Large intestine (tissue), 3 donors: ENCODE measurements at regions not wholly inside any gene's neighbourhood (a gene's known extent, or its start where the extent isn't known, plus 50 kb on each side); places are given as distances from the start of the nearest gene placed in this dataset.
A peak's percentile ranks its signal among the peaks of the same experiment; 100 is the strongest.

Experiments used
- DNase-seq, 2 donors: peaks; one replicate each; pipeline versions ENCODE4 v3.0.0 to v3.0.0-alpha.2; 2013
- H3K27ac ChIP-seq: one replicate; pipeline ENCODE4 v1.5.1; 2013; ENCODE audit warnings: low read length
- H3K27me3 ChIP-seq: 2 replicates; pipeline ENCODE4 v1.6.1; 2013; ENCODE audit warnings: low read length; ENCODE audit not compliant: control insufficient read depth, insufficient read depth
- H3K36me3 ChIP-seq: 2 replicates; pipeline ENCODE4 v1.6.1; 2013; ENCODE audit warnings: low read length; ENCODE audit not compliant: control insufficient read depth, insufficient read depth
- H3K4me1 ChIP-seq: one replicate; pipeline ENCODE4 v1.6.1; 2013; ENCODE audit warnings: low read length; ENCODE audit not compliant: control insufficient read depth, insufficient read depth
- H3K4me3 ChIP-seq: one replicate; pipeline ENCODE4 v1.5.1; 2013; ENCODE audit warnings: low read length
- H3K9me3 ChIP-seq: one replicate; pipeline ENCODE4 v1.6.1; 2013; ENCODE audit warnings: mild to moderate bottlenecking, low read depth, low read length, moderate library complexity; ENCODE audit not compliant: control insufficient read depth
- WGBS: methylation state at CpG from one replicate; pipeline ENCODE4 v1.1.5; 2013; ENCODE audit warnings: low lambda C conversion rate; ENCODE audit not compliant: insufficient coverage; 5-methylcytosine and 5-hydroxymethylcytosine counted together

DNA sequence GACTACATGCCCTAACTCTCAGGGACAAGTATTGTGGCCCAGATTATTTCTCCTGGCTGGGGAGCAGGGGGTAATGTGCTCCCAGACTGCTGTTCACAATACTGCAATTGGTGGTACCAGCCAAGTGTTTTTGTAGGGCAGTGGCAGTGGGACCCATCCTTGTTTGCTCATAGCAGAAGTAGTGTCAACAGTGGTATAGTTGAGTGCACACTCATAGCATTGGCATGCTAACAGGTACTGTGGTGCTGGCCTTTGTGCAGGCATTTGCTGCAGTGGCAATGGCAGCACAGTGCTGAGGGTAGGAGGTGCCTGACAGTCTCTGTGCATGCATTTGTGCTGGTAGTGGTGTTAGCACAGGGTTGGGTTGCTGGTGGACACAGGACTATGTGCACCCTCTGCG lies 995.0 kb downstream of the SH3BGRL start:
- no peak overlapping the region for H3K4me3 ChIP-seq
- H3K27me3 ChIP-seq = no peaks in the 10 kb centered on the region
- no peaks in the 10 kb centered on the region for H3K9me3 ChIP-seq
- no peaks in the 10 kb centered on the region for H3K4me1 ChIP-seq
- WGBS = no CpG with 5 or more reads among the region's 1 CpG
- no peak overlapping the region for H3K27ac ChIP-seq
- H3K36me3 ChIP-seq = no peaks in the 10 kb centered on the region
- DNase-seq = no peak

DNA sequence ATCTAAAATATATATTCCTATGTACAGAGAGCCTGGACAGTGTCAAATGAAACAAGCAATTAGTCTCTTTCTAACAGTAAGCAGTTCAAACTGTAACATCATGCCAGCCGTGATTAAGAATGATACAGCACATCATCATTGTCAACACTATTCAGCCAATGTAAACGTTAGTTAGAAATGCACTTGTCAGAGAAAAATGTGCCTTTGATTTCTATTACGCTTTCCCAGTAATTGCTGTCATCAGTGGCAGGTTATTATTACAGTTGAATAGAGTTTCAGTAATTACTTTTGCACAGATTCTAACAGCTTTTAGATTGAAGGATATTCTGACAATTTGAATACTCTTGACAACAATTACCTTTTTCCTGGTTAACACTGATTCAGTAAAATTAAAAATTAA lies 1007.1 kb downstream of the SH3BGRL start:
- H3K4me3 ChIP-seq = no peak overlapping the region
- no peak for DNase-seq
- H3K27me3 ChIP-seq = no peaks in the 10 kb centered on the region
- H3K27ac ChIP-seq = no peak overlapping the region
- no peaks in the 10 kb centered on the region for H3K4me1 ChIP-seq
- no peaks in the 10 kb centered on the region for H3K9me3 ChIP-seq
- H3K36me3 ChIP-seq = no peaks in the 10 kb centered on the region
- no CpG with 5 or more reads among the region's 3 CpGs for WGBS

DNA sequence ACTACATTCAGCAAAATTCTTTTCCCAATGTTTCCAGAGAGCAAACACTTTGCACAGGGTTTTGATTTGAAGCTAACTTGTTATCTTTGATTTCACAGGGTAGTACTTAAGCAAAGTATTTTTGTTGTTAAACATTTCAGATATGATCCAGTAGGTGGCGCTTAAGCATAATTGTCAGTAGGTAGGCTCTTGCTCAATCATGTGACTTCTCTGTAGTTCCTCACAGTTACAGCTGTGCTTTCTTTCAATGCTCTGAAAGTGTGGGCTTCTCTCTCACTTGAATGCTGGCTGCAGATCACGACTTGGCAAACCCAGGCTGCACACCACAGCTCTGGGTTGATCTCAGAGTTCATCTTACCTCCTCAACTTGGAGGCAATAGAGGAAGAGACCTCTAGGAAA lies 1016.5 kb downstream of the SH3BGRL start:
- H3K4me3 ChIP-seq = no peak overlapping the region
- no peaks in the 10 kb centered on the region for H3K9me3 ChIP-seq
- no peaks in the 10 kb centered on the region for H3K4me1 ChIP-seq
- DNase-seq = peak; percentile 5 to 17
- no CpG with 5 or more reads among the region's 2 CpGs for WGBS
- H3K27me3 ChIP-seq = no peaks in the 10 kb centered on the region
- H3K36me3 ChIP-seq = no peaks in the 10 kb centered on the region
- no peak overlapping the region for H3K27ac ChIP-seq

DNA sequence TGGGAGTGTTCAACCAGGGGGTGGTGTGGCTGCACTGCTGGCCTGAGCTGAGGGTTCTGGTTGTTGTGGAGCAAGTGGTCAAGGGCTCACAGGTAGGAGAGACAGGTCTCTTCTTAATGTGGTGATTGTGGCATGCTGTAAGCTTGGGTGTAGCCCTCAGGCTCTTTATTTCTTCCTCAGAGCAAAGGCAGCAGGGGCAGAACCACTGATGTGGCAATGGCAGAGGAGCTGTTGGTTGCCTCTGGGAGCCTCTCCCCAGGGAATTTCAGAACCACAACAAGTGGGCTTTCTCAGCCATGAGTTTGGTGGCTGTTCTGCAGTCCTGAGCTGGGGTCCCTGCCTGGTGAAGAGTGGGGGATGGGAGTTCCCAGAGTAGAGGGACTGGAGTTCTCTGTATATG lies 1017.2 kb downstream of the SH3BGRL start:
- no peak overlapping the region for H3K27ac ChIP-seq

DNA sequence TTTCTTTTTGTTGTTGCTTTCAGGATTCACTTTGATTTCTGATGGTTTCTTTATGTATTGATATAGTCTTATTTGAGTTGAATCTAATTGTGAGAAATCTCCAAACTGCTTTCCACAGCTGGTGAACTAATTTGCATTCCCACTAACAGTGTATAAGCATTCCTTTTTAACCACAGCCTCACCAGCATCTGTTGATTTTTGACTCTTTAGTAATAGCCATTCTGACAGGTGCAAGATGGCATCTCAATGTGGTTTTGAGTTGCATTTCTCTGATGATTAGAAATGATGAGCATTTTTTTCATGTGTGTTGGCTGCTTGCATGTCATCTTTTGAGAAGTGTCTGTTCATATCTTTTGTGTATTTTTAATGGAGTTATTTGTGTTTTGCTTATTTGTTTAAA lies 1023.1 kb downstream of the SH3BGRL start:
- Histone ChIP-seq H3K27me3 (no peaks in the 10 kb centered on the region), H3K36me3 (no peaks in the 10 kb centered on the region), H3K4me3 (no peak overlapping the region), H3K9me3 (no peaks in the 10 kb centered on the region), H3K4me1 (no peaks in the 10 kb centered on the region), H3K27ac (no peak overlapping the region)
- DNase-seq = no peak

More for the DNA sequence above, 1017.2 kb downstream of the SH3BGRL start:
- Histone ChIP-seq H3K27me3 (no peaks in the 10 kb centered on the region), H3K4me3 (no peak overlapping the region), H3K9me3 (no peaks in the 10 kb centered on the region), H3K36me3 (no peaks in the 10 kb centered on the region), H3K4me1 (no peaks in the 10 kb centered on the region)
- DNase-seq = no peak

DNA sequence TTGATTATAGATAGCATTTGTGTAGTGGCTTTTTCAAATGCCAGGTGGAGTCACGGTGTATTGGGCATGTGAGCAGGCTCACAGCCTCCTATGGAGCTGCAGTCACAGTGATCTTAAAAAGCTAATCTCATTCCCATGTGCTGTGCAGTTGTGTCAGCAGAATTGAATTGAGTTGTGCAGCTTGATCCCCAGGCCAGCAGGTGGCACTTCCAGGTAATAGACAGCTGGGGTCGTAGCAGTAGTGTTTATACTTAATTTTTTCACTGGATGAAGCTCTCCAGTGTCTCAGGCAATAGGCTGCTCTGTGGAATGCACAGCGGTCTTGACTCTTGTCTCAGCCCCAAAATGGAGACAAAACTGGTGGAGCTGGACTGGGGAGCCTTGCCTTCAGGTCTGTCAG lies 1028.1 kb downstream of the SH3BGRL start:
- Histone ChIP-seq H3K4me3 (no peak overlapping the region), H3K27ac (no peak overlapping the region), H3K9me3 (no peaks in the 10 kb centered on the region), H3K27me3 (no peaks in the 10 kb centered on the region), H3K36me3 (no peaks in the 10 kb centered on the region), H3K4me1 (no peaks in the 10 kb centered on the region)
- WGBS = no CpG with 5 or more reads among the region's 3 CpGs
- no peak for DNase-seq

DNA sequence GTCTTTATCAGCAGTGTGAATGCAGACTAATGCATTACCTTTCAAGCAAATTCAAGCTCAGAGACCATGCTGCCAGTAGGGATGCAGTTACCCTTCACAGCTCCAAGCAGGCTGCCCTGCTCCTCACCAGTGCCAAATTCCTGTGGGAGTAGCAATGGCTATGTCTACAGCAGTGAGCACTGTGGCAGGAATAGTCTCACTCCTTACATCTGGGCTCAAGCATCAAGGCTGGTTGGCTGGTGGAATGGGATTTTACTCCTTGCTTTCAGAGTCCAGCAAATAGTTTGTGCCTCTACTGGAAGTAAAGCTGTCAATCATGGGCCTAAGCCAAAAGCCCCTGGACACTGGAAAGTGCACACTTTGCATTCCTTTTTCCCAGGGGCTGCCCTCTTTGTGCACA lies 1030.8 kb downstream of the SH3BGRL start:
- Histone ChIP-seq H3K27ac (no peak overlapping the region), H3K36me3 (no peaks in the 10 kb centered on the region), H3K27me3 (no peaks in the 10 kb centered on the region), H3K4me3 (no peak overlapping the region), H3K4me1 (no peaks in the 10 kb centered on the region), H3K9me3 (no peaks in the 10 kb centered on the region)
- DNase-seq = no peak

DNA sequence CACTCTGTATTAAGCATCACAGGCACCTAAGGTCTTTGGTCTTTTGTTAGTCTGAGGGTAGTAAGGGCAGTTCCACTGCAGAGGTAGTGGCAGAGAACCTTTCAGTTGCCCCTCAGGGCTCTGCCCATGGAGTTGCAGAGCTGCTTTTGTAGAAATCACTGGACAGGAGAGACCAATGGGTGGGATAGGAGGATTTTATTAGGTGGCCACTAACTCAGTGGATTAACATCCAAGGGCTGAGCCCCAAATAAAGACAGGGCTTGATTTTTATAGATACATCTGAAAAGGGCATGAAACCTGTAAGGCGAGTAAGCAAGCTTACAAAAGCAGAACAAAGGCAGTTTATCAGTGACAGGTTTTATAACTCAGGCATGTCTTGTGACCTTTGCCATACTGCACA lies 1035.4 kb downstream of the SH3BGRL start:
- WGBS = no CpG with 5 or more reads among the region's 1 CpG
- no peaks in the 10 kb centered on the region for H3K27me3 ChIP-seq
- H3K27ac ChIP-seq = no peak overlapping the region
- DNase-seq = no peak
- H3K4me3 ChIP-seq = no peak overlapping the region
- no peaks in the 10 kb centered on the region for H3K9me3 ChIP-seq
- no peaks in the 10 kb centered on the region for H3K4me1 ChIP-seq
- no peaks in the 10 kb centered on the region for H3K36me3 ChIP-seq
